WI38 (cell line): ENCODE measurements at regions not wholly inside any gene's neighbourhood (a gene's known extent, or its start where the extent isn't known, plus 50 kb on each side); places are given as distances from the start of the nearest gene placed in this dataset.

Experiments used
- H3K4me3 ChIP-seq: 2 replicates; pipeline ENCODE4 v1.5.1; 2011; ENCODE audit warnings: low read depth, mild to moderate bottlenecking, control low read depth, low read length
- TF ChIP-seq, protein P1 (sequence below): IDR thresholded peaks from 2 replicates; pipeline ENCODE4 v1.5.1; 2012; ENCODE audit warnings: low read depth, mild to moderate bottlenecking, control low read depth, low read length

DNA sequence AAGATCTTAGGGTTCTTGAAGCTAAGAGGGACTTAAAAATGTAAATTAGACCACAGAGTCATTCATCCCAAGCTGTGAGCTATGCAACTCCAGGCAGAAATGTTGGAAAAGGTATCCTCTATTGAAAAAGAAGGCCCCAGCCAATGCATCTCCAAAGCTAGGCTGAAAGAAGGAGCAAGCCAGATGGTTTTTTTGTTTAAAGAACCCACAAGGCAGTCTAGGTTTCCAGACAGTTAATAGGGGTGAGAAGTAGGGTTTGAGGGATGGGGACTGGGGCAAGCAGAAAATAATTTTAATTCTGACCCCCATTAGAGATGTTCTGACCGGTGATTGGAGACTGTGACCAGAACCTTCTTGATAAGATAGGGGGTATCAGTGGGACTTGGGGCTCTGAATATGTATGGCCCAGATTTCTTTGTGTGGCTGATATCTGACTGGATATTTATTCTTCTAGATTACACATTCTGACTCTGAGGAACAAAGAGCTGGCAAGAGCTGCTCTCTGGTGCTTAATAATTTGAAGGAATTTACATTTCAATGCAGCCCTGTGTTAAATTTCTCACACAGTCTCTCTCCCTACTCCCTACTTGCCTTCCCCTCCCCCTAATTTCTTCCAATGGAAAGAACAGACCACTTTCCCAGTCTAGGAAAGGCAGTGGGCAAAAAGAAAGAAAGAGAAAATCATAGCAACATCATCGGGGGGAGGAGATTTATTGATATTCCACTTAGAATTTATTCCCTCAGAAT lies 104.9 kb downstream of the NUF2 start:
- no peak overlapping the region for H3K4me3 ChIP-seq
- TF ChIP-seq, protein P1, sequence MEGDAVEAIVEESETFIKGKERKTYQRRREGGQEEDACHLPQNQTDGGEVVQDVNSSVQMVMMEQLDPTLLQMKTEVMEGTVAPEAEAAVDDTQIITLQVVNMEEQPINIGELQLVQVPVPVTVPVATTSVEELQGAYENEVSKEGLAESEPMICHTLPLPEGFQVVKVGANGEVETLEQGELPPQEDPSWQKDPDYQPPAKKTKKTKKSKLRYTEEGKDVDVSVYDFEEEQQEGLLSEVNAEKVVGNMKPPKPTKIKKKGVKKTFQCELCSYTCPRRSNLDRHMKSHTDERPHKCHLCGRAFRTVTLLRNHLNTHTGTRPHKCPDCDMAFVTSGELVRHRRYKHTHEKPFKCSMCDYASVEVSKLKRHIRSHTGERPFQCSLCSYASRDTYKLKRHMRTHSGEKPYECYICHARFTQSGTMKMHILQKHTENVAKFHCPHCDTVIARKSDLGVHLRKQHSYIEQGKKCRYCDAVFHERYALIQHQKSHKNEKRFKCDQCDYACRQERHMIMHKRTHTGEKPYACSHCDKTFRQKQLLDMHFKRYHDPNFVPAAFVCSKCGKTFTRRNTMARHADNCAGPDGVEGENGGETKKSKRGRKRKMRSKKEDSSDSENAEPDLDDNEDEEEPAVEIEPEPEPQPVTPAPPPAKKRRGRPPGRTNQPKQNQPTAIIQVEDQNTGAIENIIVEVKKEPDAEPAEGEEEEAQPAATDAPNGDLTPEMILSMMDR: no peak

DNA sequence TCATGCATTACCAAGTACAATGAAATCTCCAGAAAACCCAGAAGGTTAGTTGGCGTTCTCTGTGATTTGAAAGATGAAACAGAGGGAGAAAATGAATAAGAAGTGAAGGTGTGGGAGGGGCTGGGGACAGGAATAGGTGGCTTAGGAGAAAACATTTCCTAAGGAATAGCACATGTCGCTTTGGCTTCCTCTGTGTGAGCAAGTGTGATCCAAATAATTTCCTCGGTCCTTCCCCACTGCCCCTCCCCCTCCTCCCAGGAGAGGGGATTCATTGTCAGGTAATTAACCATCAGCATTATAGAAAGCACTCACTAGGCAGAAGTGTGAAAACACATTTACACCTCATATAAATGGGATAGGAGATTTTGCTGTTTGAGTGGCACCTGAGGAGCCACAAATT lies 105.5 kb downstream of the NUF2 start:
- TF ChIP-seq, protein P1: no peak

DNA sequence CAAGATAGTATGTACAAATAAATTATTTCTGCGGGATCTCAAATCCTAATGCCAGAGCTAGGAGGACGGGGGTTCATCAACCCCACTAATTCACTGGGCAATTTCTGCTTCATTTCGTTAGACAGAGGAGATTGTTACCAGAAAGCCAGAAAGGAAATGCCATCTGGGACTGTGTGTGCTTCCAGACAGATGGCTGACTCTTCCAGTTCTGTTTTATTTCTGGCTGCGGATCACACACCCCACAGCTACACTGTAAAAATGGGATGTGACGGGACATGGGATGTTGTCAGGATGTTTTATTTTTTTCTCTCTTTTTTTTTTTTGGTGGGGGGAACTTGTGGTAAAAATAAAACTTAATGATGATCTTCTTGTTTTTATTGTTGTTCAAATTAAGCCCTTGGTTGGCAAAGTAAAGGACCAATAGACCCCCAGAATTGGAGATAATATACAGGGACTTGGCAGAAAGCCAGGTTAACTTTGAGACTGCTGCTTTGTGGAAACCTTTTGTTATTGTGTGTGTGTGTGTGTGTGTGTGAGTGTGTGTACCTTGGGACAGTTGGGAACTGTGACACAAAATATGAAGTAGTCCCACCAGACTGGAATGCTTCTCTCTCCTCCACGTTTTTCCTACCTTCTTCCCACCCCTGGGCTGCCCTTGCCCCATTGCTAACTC lies 114.5 kb downstream of the NUF2 start:
- TF ChIP-seq, protein P1: no peak
- no peak overlapping the region for H3K4me3 ChIP-seq

More for the DNA sequence above, 105.5 kb downstream of the NUF2 start:
- no peak overlapping the region for H3K4me3 ChIP-seq

DNA sequence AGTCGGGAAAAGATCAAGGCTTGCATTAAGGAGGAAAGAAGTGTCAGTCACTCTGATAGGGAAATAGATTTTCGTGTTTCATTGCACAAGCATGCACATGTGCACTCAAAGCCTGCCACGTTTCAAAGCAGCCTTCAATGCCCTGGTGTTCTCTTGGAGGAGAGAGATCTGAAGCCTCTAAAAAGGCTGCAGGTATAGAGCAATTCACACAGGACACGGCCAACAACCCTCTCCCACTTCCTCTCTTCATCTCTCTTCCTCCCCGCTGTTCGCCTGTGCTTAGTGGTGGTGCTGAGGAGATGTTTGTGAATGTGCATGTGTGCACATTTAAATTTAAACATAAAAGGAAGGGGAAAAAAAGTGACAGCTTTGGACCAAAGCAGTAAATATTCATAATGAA lies 117.7 kb downstream of the NUF2 start:
- TF ChIP-seq, protein P1: no peak
- no peak overlapping the region for H3K4me3 ChIP-seq

DNA sequence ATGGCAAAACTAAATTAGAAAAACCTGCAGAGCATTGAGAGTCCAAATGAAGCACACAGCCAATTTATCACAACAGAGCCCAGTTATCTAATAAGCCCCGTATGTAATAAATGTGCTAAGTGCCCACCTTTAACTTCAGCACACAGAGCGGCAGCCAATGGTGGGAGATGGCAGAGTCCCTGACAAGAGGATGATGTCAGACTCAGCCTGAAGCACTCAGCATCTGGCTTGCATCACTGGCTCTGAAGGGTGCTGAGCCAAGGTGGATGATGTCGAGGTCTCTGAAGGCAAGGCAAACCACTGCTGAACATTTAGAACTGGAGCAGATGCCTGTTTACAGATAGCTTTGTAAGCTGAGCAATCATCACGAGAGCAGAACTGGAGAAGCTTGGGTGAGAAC lies 118.3 kb downstream of the NUF2 start:
- TF ChIP-seq, protein P1: no peak
- H3K4me3 ChIP-seq: no peak overlapping the region

DNA sequence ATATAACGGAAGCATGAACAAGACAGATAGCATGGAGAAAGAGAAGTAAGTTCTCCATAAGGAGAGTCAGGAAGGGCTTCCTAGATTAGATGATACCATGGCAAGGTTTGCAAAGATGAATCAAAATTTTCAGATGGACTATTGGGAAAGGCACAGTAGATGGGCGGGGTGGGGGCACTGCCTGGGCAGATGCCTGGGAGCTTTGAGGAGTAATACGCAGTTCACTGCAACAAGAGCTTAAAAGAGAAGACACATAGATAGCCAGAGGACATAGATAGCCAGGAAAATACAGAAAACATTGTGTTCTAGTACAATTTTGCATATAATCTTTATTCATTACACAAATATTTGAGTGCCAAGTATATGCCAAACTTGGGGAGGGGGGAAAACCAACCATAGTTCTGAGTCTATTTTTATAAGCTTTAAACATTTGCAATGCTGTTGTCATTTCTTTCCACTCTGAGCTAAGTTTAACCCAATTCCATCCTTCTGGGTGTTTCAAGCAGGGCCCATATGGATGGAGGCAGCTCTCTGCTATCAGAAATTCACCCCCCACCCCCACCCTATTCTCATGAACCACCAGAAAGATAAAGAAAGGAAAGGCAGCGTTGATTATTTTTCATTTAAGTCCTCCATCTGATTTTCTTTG lies 120.6 kb downstream of the NUF2 start:
- TF ChIP-seq, protein P1: no peak

DNA sequence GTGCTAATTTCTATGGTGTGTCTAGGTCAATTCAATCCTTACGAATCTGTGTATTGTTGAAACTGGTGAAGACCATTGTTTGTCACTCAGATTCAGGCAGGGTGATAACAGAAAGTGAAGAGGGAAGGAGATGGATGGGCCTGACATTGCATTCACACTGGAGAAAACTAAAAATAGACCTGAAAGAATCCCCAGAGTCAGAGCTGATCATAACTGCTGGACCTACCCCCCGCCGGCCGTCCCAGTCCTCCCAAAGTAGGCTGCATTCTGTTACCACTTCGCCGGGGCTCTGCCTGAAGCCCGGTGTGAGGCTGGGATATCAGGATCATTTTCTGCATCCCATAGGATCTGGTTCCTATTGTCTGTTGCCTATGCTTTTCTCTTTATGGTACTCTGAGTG lies 121.1 kb downstream of the NUF2 start:
- no peak overlapping the region for H3K4me3 ChIP-seq
- TF ChIP-seq, protein P1: no peak

More for the DNA sequence above, 120.6 kb downstream of the NUF2 start:
- H3K4me3 ChIP-seq: no peak overlapping the region
